Uterus (tissue), 3 donors: ENCODE measurements at regions not wholly inside any gene's neighbourhood (a gene's known extent, or its start where the extent isn't known, plus 50 kb on each side); places are given as distances from the start of the nearest gene placed in this dataset.

Experiments
- DNase-seq, 2 donors: peaks; one replicate each; pipeline ENCODE4 v3.0.0-alpha.2; 2019 to 2020
- H3K27ac ChIP-seq, 2 donors: fragments of 200-600 bp; sonication (generic); 1 replicate in 1 of 2; 2 replicates in 1 of 2; pipeline ENCODE4 v1.5.1; 2016 to 2018
- H3K27me3 ChIP-seq, 2 donors: fragments of 200-600 bp; sonication (generic); one replicate each; pipeline ENCODE4 v1.5.1; 2018 to 2019; ENCODE audit warnings: control low read depth in 1 of 2
- H3K36me3 ChIP-seq, 2 donors: fragments of 200-600 bp; sonication (generic); one replicate each; pipeline ENCODE4 v1.5.1; 2019; ENCODE audit warnings: control low read depth in 1 of 2
- H3K4me1 ChIP-seq, 2 donors: fragments of 200-600 bp; sonication (generic); one replicate each; pipeline ENCODE4 v1.5.1; 2018 to 2019; ENCODE audit warnings: control low read depth in 1 of 2
- H3K4me3 ChIP-seq, 2 donors: fragments of 200-600 bp; sonication (generic); 1 replicate in 1 of 2; 2 replicates in 1 of 2; pipeline ENCODE4 v1.5.1; 2018 to 2019; ENCODE audit warnings: mild to moderate bottlenecking in 1 of 2
- H3K9me3 ChIP-seq, 2 donors: fragments of 200-600 bp; sonication (generic); one replicate each; pipeline ENCODE4 v1.5.1; 2019; ENCODE audit warnings: control low read depth in 1 of 2
- CTCF ChIP-seq, 4 experiments: fragments of 200-600 bp in 2 of 4; fragments of 450-650 bp in 2 of 4; sonication (generic) in 2 of 4; IDR thresholded peaks; one replicate each; pipeline ENCODE4 v1.5.1; 2016 to 2019; ENCODE audit warnings: antibody characterized with exemption in 4 of 4, mild to moderate bottlenecking in 2 of 4, moderate library complexity in 1 of 4
- POLR2A ChIP-seq, 2 donors: fragments of 450-650 bp; IDR thresholded peaks; one replicate each; pipeline ENCODE4 v1.6.1; 2016; ENCODE audit warnings: antibody characterized with exemption in 2 of 2, mild to moderate bottlenecking in 1 of 2, moderate library complexity in 1 of 2
- intact Hi-C: fragments of 100-400 bp; cut with DNase I; formaldehyde crosslinking; loops from one replicate; pipeline ENCODE4 v1.15.1; 2023; ENCODE audit warnings: low total_unique reads
- donor health status: DM: yes; HTN: yes; CAD: no.

- no peak for TF ChIP-seq CTCF (IDR thresholded peaks at IDR 0.05)
- TF ChIP-seq POLR2A (IDR thresholded peaks at IDR 0.05), result no peak
- H3K4me3 ChIP-seq, result no peak overlapping the region
- no peak for DNase-seq
- no peaks in the 10 kb centered on the region for H3K4me1 ChIP-seq
- intact Hi-C loops, result no loop called here
- no peak overlapping the region for H3K27ac ChIP-seq
- no peaks in the 10 kb centered on the region for H3K36me3 ChIP-seq
- H3K9me3 ChIP-seq, result no peaks in the 10 kb centered on the region
- H3K27me3 ChIP-seq, result no peaks in the 10 kb centered on the region
Observed at GRCh38 chr3:159902546-159903314, 85.9 kb upstream of the IL12A start.

GRCh38 chr3:159904455-159904854, 84.2 kb upstream of the IL12A start:
- Histone ChIP-seq H3K9me3 (no peaks in the 10 kb centered on the region), H3K4me3 (no peak overlapping the region), H3K4me1 (no peaks in the 10 kb centered on the region), H3K27me3 (no peaks in the 10 kb centered on the region), H3K27ac (no peak overlapping the region), H3K36me3 (no peaks in the 10 kb centered on the region)
- intact Hi-C loops, result no loop called here
- TF ChIP-seq CTCF (IDR thresholded peaks at IDR 0.05) (no peak), POLR2A (IDR thresholded peaks at IDR 0.05) (no peak)
- no peak for DNase-seq

GRCh38 chr3:159904911-159905310, 83.7 kb upstream of the IL12A start:
- H3K27ac ChIP-seq, result no peak overlapping the region
- intact Hi-C loops, result no loop called here
- H3K27me3 ChIP-seq, result no peaks in the 10 kb centered on the region
- TF ChIP-seq POLR2A (IDR thresholded peaks at IDR 0.05), result no peak
- TF ChIP-seq CTCF (IDR thresholded peaks at IDR 0.05), result no peak
- no peaks in the 10 kb centered on the region for H3K9me3 ChIP-seq
- H3K36me3 ChIP-seq, result no peaks in the 10 kb centered on the region
- no peak for DNase-seq
- no peak overlapping the region for H3K4me3 ChIP-seq
- no peaks in the 10 kb centered on the region for H3K4me1 ChIP-seq

GRCh38 chr3:159907828-159908227, 80.8 kb upstream of the IL12A start:
- no peaks in the 10 kb centered on the region for H3K9me3 ChIP-seq
- intact Hi-C loops, result no loop called here
- H3K4me3 ChIP-seq, result no peak overlapping the region
- no peak for TF ChIP-seq POLR2A (IDR thresholded peaks at IDR 0.05)
- no peak for TF ChIP-seq CTCF (IDR thresholded peaks at IDR 0.05)
- H3K36me3 ChIP-seq, result no peaks in the 10 kb centered on the region
- DNase-seq, result no peak
- H3K27ac ChIP-seq, result no peak overlapping the region
- no peaks in the 10 kb centered on the region for H3K4me1 ChIP-seq
- H3K27me3 ChIP-seq, result no peaks in the 10 kb centered on the region

GRCh38 chr3:159910991-159911663, 77.5 kb upstream of the IL12A start:
- H3K27ac ChIP-seq, result peak overlapping the region in 1 of 2 donors; percentile 29
- TF ChIP-seq CTCF (IDR thresholded peaks at IDR 0.05) (no peak), POLR2A (IDR thresholded peaks at IDR 0.05) (no peak)
- DNase-seq, result no peak
- intact Hi-C loops, result no loop called here
- H3K4me3 ChIP-seq, result no peak overlapping the region
- H3K9me3 ChIP-seq, result no peaks in the 10 kb centered on the region
- no peaks in the 10 kb centered on the region for H3K4me1 ChIP-seq
- H3K36me3 ChIP-seq, result no peaks in the 10 kb centered on the region
- H3K27me3 ChIP-seq, result no peaks in the 10 kb centered on the region
